GM19239 (cell line): ENCODE measurements at regions not wholly inside any gene's neighbourhood (a gene's known extent, or its start where the extent isn't known, plus 50 kb on each side); places are given as distances from the start of the nearest gene placed in this dataset.

ENCODE experiments used
- DNase-seq: peaks from one replicate; pipeline ENCODE4 v3.0.0; 2011; ENCODE audit warnings: low spot score; ENCODE audit not compliant: insufficient read length
- FAIRE-seq: peaks from 2 replicates; lab custom pipeline; 2011; peaks lifted over from hg19 to GRCh38; lab: Jason Lieb, UNC

DNA sequence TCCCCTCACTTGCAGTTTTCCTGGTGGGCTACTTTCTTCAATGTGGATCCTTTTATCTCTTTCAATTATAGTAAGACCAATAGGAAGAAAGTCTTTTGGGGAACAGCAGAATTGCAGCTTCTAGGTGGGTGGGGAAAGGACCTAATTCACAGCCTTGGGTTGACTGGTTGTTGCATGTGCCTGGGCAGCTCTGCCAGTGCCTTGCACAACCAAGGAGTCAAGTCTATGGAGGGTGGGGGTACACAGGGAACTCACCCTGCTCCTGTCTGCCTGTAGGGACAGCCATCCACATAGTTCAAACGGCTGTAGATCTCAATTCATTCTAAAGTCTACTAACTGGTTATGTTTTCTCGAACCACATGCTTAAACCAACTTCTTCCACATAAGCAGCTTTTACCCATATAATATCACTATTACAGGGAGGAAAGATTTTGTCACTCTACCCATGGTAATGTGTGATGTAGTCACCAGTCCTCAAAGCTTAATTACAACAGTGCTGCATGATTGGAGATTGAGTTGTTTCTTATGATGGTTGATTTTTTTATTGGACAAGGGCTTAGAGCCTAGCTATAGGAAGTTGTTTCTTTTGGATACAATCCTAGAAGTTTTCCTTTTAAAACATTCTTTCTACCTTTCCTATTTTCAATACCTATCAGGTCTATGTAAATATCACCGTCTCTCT lies 117.7 kb upstream of the FRMD6 start:
- DNase-seq: no peak
- no peak for FAIRE-seq

DNA sequence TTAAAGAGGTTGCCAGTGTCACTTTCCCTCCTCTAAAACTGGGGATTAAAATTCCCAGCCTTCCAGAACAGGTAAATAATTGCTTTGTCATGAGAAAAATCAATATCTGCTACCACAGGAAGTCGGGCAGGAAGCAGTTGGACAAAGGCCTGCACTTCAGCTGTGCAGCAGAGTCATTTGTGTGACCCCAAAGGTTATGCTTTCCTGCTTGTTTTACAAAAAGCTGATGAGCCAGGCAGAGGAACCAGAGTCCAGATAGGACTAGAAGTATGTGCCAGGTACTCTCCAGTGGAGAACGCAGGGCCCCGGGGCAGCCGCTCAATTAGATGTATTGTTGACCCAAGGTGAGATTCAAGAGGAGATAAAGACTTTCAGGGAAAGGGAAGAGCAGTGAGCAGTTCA lies 117.1 kb upstream of the FRMD6 start:
- DNase-seq (no peak), FAIRE-seq (no peak)

DNA sequence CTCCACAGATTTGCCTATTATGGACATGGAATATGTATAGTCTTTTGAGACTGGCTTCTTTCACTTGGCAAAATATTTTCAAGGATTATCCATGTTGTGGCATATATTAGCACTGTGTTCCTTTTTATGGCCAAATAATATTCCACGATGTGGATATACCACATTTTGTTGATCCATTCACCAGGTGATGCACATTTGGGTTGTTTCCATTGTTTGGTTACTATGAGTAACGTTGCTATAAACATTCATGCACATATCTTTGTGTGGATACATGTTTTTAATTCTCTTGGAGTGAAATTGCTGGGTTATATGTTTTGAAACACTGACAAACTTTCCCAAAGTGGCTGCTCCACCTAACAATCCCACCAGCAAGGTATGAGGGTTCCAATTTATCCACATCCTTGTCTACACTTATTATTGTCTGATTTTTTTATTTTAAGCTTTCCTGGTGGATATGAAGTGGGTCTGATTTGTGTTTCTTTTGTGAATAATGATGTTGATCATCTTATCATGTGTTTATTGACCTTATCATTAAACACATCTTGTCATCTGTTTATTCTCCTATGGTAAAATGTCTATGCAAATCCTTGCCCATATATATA lies 116.2 kb upstream of the FRMD6 start:
- DNase-seq: no peak

DNA sequence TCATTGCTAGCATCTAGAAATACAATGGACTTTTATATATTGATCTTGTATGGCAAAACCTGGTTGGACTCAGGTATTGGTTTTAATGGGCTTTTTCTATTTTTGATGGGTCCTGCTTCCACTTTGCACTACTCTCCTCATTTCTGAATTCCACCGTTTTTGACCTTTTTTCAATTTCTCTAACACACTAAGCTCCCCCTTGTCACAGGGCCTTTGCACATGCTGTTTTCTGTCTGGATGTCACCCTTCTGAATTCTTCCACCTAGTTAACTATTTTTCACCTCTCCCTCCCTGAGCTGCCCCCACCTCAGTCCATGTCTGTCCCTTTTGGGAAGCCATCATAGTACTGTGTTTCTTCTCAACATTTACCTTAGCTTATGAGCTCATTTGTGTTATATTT lies 112.7 kb upstream of the FRMD6 start:
- FAIRE-seq (no peak), DNase-seq (no peak)

More for the DNA sequence above, 116.2 kb upstream of the FRMD6 start:
- no peak for FAIRE-seq

DNA sequence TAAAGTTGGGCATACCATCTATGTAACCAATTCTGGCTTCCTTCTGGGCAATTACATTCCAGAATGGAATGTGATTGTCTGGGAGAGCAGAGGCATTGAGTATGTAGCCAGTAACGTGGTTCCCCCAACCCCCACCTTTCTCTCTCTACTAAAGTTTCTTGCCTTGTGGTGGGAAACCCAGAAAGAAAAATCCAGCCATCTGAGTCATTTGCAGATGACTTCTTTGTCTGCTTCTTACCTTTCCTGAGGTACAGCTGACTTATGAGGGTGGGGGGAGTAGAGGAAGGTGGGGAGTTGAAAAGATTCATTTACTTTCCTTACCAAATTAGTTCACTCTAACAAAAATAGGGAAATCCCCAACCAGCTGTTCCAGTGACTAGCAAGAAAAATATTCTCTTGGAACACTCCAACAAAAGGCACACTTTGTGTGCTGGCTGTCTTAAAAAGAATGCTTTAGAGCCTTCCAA lies 112.1 kb upstream of the FRMD6 start:
- no peak for DNase-seq
- FAIRE-seq: no peak

DNA sequence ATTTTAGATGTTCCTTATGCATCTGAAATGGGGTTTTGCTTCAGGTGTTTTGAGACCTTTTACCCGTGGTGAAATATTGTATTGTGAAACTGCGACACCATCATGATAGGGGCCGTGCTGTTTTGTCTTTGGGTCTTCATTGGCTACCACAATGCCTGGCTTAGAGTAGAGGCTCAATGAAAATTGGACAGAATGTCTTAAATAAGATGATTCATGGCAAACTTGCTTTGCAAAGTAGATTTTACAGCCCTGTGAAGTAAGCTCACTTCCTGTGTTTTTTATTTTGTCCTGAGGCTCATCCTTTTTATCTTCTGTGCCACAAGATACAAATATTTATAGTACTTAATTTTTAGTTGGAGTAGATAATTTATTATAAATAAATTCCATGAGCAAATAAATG lies 111.3 kb upstream of the FRMD6 start:
- FAIRE-seq (no peak), DNase-seq (no peak)

DNA sequence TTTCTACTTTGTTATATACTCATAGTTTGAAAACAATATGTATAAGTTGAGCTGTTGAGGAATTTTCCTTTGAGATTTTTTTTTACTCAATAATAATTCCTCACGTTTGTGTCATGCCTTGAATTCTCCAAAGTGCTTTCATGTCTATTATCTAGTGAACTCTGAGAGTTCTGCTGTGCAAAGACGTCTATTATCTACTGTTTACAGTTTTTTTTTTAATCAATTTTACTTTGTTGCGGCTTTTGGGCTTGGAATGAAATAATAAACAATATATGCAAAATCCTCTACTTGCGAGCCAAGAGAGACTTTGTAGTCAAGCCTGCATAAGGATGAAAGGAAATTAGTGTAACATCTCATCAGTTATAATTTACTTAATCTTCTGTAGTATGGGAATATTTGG lies 107.2 kb upstream of the FRMD6 start:
- FAIRE-seq (peak; percentile 51), DNase-seq (no peak)

GRCh38 chr14:51544901-51545300 lies 106.8 kb upstream of the FRMD6 start:
- DNase-seq (no peak), FAIRE-seq (no peak)

GRCh38 chr14:51545396-51545795 lies 106.3 kb upstream of the FRMD6 start:
- FAIRE-seq: peak; percentile 68

DNA sequence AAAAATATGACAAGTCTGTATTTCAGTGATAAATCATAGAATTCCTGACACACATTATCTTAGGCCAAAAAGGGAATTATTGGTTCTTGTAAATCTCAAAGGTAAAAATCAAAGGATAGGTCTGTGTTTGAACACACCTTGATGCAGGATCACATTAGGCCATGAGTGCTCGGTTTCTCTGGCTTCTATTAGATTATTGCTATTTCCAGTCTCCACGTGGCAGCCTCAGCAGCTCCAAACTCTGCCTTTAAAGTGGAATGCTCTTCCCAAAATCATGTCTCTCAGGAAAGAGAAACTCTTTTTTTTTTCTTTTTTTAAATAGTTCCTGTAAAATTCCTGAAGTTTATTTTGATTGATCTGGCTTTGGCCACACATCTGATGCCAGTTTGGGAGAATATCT lies 105.6 kb upstream of the FRMD6 start:
- DNase-seq (no peak), FAIRE-seq (no peak)

More at GRCh38 chr14:51545396-51545795, 106.3 kb upstream of the FRMD6 start:
- no peak for DNase-seq

DNA sequence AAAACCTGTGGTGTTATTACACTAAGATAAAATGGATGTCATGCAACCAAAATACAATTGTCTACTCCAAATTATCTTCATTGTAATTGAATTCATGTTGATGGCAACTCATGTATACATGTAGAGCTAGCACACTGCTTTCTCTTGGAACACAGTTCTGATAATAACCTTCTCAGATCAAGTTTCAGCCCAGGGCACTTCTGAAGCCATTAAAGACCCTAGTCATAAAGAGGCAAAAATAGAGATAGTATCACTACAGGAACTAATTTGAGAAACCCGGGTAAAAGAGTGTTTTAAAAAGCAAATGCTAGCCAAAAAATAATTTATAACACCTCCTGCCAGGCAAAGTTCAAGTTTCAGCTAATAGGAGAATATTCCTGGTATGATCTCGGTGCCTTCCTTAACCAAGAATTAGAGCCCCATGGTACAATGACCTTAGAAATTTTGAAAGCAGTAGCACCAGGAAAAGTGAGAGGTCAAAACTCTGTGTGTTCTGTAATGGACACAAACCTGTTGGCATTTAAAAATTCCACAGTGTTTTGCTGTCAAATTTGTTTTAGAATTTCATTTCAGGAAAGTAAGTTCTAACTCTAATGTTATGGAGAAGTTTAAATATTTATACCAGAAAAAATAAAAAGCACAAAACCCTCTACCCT lies 105.0 kb upstream of the FRMD6 start:
- no peak for DNase-seq
- FAIRE-seq: no peak

DNA sequence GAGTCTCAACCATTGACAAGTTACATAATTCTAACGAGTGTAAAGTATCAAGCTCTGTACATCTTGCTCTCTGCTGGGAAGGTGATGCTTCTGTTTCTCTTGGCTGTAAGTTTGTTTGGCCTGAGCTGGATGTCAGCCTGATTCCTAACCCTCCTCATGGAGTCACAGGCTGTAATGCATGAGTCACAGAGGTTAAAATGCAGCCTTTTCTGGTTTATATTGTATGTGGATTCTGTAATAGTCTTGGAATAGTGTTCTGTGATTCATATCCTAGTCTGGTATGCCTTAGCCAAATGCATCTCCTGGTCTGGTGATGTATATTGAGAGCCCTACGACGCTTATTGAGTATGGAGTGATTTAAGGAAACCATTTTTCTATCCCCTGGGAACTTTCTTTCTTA lies 104.5 kb upstream of the FRMD6 start:
- FAIRE-seq: no peak
- DNase-seq: no peak

- DNase-seq (no peak), FAIRE-seq (no peak)
Observed at GRCh38 chr14:51547701-51548100, 104.0 kb upstream of the FRMD6 start.

DNA sequence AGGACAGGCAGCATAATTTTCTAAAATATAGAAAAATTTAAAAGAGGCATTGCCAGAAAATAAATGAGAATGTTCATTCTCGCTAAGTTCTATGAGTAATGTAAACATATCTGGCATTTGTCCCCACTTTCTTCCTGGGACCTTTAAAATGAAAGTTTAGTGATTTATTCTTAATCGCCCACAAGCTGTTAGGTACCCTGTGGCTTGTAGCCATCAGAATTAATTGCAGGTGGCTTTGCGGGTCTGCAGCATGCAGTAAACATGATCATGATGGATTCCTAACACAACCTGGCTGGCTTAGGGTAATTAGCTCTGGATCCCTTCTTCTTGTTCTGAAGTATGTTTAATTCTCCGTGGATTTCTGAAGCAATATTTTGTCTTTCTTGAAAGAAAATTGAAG lies 103.5 kb upstream of the FRMD6 start:
- no peak for FAIRE-seq
- DNase-seq: no peak

DNA sequence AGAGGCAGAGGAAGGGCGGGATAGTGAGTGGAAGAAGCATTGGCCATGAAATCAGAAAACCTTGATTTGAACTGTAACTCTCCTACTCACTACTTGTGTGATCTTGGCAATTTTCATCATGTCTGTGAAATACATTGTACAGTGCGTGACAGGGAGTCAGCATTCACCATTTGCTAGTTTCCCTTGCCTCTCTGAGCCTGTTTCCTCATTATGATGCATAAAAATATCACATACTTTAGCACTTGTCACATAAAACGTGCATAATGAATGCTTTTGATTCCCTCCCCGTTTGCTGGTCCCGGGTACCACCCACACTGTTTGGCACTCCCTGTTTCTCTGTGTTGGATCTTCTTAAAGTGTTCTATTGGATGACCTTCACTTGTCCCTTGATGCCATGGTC lies 101.1 kb upstream of the FRMD6 start:
- FAIRE-seq: no peak
- DNase-seq: no peak

- no peak for DNase-seq
- FAIRE-seq: no peak
Observed at GRCh38 chr14:51552275-51552674, 99.4 kb upstream of the FRMD6 start.

DNA sequence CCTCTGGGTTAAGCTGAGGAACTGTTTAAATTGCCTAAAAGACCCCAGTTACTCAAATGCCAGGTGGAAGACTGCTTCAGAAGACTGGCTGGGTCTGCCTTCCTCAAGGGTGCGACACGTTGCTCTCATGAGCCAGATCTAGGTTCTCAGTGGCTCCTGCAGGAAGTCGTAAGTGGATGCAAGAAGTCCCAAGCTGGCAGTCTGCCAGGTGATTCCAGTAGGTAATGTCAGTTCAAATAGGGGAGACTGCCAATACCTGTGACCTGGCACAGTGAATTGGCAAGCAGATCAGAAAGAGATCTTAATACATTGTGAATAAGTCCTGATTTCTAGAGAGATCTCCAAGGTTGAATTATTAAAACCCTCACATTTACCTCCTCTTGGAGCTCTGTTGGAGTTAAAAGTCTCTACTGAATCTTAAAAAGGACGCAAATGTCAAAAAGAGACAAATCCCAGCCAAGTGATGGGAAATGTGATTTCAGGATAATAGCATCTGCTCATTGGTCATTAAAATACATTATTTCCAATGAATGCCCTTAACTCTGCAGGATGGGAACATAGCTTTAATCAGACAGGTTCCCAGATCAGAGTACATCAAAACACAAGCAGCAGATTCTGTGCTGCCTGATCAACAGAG lies 98.8 kb upstream of the FRMD6 start:
- FAIRE-seq: no peak
- DNase-seq: no peak

GRCh38 chr14:51554339-51554920 lies 97.3 kb upstream of the FRMD6 start:
- FAIRE-seq: no peak
- DNase-seq: no peak

DNA sequence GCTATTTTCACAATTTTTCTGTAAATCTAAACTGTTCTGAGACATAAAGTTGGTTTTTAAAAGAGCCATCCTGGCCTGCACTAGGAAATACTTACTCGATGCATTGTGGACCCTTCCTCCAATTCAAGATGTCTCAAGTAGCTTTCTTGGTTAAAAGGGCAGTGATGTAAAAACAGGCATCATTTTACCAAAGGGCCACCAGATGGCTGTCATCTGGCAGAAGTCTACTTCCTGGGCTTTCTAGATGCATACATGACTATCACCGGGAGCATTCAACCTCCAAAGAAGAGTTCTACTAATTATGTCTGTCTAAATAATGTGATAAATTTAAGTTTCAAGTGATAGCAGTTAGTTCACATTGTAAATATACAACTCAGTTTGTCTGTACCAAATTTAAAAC lies 96.8 kb upstream of the FRMD6 start:
- DNase-seq: no peak
- no peak for FAIRE-seq

DNA sequence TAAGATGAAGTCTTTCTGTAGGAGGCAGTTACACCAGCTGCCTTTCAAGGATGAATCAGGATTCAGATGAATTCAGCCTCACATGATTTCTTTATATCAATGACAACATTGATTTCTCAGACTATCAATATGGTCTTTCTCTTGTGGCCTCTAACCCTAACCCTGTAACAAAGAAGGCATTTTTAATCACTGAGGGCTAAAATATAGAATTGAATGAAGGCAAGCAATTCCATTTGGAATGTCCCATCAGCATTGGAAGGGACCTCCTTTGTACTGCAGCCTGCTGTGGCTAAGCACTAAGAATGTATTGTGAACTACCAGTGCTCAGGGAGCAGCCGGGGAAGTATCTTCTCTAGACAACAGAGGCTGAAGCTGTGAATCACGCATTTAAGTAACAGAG lies 90.6 kb upstream of the FRMD6 start:
- no peak for FAIRE-seq
- DNase-seq: no peak

DNA sequence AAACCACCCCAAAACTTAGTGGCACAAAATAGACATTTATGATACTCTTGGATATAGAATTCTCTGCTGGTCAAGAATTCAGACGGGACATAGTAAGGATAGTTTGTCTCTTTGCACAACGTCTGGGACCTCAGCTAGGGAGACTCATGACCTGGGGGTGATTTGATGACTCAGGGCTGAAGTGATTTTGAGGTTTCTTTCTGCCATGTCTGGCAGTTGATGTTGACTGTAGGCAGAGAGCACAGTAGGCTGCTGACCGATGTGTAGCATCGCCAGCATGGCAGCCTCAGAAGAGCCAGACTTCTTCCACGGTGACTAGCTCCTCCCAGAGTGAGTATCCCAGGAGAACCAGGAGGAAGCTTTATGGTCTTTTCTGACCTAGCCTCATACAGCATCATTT lies 88.9 kb upstream of the FRMD6 start:
- FAIRE-seq (no peak), DNase-seq (no peak)
